ENCODE measurements at regions not wholly inside any gene's neighbourhood (a gene's known extent, or its start where the extent isn't known, plus 50 kb on each side); places are given as distances from the start of the nearest gene placed in this dataset.
"Not testable (repeated sequence)": the region's sequence is repeated elsewhere in the genome, so short reads cannot be mapped to it uniquely, and the experiment has no call there.

- DNase-seq (ENCODE audit: low read depth): no peak
These were observed 473.3 kb upstream of the PLXNA2 start for GRCh38 chr1:208717525-208717924.

GRCh38 chr1:208722592-208722991 is 478.4 kb upstream of the PLXNA2 start:
- no peak for DNase-seq (ENCODE audit: low read depth)

GRCh38 chr1:208724079-208724478 is 479.9 kb upstream of the PLXNA2 start:
- DNase-seq (ENCODE audit: low read depth): no peak

GRCh38 chr1:208728815-208729214 is 484.6 kb upstream of the PLXNA2 start:
- no peak for DNase-seq (ENCODE audit: low read depth)

- DNase-seq (ENCODE audit: low read depth): no peak
These were observed 488.0 kb upstream of the PLXNA2 start for GRCh38 chr1:208731981-208732821.

GRCh38 chr1:208737161-208737560 is 493.0 kb upstream of the PLXNA2 start:
- no peak for DNase-seq (ENCODE audit: low read depth)

GRCh38 chr1:208737922-208738321 is 493.7 kb upstream of the PLXNA2 start:
- no peak for DNase-seq (ENCODE audit: low read depth)

GRCh38 chr1:208739636-208740035 is 495.5 kb upstream of the PLXNA2 start:
- not testable (repeated sequence) for DNase-seq (ENCODE audit: low read depth)

GRCh38 chr1:208741296-208741695 is 497.1 kb upstream of the PLXNA2 start:
- DNase-seq (ENCODE audit: low read depth): no peak

GRCh38 chr1:208743361-208743760 is 499.2 kb upstream of the PLXNA2 start:
- DNase-seq (ENCODE audit: low read depth): no peak

- no peak for DNase-seq (ENCODE audit: low read depth)
These were observed 503.8 kb upstream of the PLXNA2 start for GRCh38 chr1:208747979-208748378.

- DNase-seq (ENCODE audit: low read depth): no peak
These were observed 504.4 kb upstream of the PLXNA2 start for GRCh38 chr1:208748387-208749165.

- no peak for DNase-seq (ENCODE audit: low read depth)
These were observed 512.3 kb upstream of the PLXNA2 start for GRCh38 chr1:208756339-208756981.

- no peak for DNase-seq (ENCODE audit: low read depth)
These were observed 513.7 kb upstream of the PLXNA2 start for GRCh38 chr1:208757846-208758245.

- DNase-seq (ENCODE audit: low read depth): no peak
These were observed 515.1 kb upstream of the PLXNA2 start for GRCh38 chr1:208759255-208759654.

GRCh38 chr1:208763971-208764370 is 519.8 kb upstream of the PLXNA2 start:
- no peak for DNase-seq (ENCODE audit: low read depth)

GRCh38 chr1:208766832-208767231 is 522.6 kb upstream of the PLXNA2 start:
- DNase-seq (ENCODE audit: low read depth): no peak

- DNase-seq (ENCODE audit: low read depth): no peak
These were observed 523.6 kb upstream of the PLXNA2 start for GRCh38 chr1:208767816-208768215.

GRCh38 chr1:208772891-208773290 is 528.7 kb upstream of the PLXNA2 start:
- no peak for DNase-seq (ENCODE audit: low read depth)

GRCh38 chr1:208775841-208776240 is 531.7 kb upstream of the PLXNA2 start:
- DNase-seq (ENCODE audit: low read depth): no peak

- no peak for DNase-seq (ENCODE audit: low read depth)
These were observed 534.2 kb upstream of the PLXNA2 start for GRCh38 chr1:208778417-208778816.

GRCh38 chr1:208781391-208782045 is 537.3 kb upstream of the PLXNA2 start:
- DNase-seq (ENCODE audit: low read depth): no peak

Data from CMK (cell line).